HG02642 (cell line): ENCODE measurements at regions not wholly inside any gene's neighbourhood (a gene's known extent, or its start where the extent isn't known, plus 50 kb on each side); places are given as distances from the start of the nearest gene placed in this dataset.
"Not testable (repeated sequence)": the region's sequence is repeated elsewhere in the genome, so short reads cannot be mapped to it uniquely, and the experiment has no call there.

Experiments used
- ATAC-seq: cut with Tn5 transposase; IDR thresholded peaks from one replicate; pipeline ENCODE4 v1.9.1; 2021; ENCODE audit warnings: mild to moderate bottlenecking; ENCODE audit not compliant: unreplicated experiment, poor library complexity

DNA sequence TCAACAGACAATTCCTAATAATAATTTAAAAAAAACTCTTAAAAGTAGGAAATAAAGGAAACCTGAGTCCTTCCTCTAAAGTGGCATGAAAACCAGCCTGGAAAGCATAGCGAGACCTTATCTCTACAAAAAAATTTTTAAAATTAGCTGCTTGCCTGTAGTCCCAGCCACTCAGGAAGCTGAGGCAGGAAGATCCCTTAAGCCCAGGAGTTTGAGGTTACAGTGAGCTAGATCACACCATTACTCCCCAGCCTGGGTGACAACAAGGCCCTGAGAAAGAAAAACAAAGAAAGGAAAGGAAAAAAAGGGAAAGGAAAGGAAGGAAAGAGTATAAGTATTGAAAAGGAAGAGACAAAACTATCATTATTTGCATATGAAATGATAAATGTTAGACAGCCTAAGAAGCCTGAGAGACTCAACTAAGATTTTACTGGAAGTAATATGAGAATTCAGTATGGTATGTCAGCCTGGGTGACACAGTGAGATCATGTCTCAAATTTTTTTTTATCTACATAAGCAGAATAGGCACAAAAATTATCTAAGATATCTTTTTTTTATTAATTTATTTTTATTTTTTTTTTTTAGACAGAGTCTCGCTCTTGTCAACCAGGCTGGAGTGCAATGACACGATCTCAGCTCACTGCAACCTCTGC, 113.0 kb downstream of the GOSR1 start:
- no peak for ATAC-seq

DNA sequence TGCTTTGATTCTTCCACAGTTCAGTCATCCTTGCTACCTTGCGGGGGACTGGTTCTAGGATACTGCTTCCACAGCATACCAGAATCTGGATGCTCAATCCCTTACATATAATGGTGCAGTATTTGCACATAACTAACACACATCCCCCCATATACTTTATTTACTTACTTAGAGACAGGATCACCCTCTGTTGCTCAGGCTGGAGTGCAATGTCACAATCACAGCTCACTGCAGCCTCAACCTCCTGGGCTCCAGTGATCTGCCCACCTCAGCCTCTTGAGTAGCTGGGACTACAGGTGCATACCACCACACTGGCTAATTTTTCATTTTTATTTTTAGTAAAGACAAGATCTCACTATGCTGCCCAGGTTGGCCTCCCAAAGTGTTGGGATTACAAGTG, 112.2 kb downstream of the GOSR1 start:
- no peak for ATAC-seq

DNA sequence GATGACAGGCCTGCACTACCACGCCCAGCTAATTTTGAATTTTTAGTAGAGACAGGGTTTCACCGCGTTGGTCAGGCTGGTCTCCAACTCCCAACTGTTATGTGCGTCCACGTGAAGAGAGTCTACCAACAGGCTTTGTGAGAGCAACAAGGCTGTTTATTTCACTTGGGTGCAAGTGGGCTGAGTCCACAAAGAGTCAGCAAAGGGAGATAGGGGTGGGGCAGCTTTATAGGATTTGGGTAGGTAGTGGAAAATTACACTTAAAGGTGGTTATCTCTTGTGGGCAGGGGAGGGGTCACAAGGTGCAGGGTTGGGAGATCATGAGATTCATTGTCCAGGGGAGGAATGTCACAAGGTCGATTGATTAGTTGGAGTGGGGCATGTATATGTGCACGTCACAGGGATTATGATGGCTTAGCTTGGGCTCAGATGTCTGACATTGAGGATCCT, 111.6 kb downstream of the GOSR1 start:
- ATAC-seq: no peak

DNA sequence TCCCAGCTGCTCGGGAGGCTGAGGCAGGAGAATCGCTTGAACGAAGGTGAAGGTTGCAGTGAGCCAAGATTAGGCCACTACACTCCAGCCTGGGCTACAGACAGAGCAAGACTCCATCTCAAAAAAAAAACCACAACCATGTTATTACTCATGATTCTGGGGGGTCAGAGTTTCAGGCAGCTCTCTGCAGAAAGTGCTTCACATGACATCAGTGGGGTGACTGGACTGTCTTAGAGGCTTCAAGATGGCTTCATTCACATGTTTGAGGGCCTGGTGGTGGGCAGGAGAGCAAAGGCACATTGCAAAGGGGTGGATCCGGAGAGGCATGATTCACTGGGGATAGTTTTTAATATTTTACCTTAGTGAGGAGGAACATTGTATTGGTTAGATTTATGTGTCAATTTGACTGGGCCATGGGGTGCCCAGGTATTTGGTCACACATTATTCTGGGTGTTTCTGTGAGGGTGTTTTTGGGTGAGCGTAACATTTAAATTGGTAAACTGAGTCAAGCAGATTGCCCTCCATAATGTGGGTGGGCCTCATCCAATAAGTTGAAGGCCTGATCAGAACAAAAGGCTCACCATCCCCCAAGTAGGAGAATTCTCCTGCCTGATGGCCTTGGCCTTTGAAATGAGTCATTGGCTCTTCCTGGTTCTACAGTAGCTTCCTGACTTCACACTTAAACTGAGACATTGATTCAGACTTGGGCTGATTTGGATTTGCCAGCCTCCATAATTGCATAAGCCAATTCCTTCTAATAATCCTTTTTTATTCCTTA, 109.8 kb downstream of the GOSR1 start:
- ATAC-seq: no peak

DNA sequence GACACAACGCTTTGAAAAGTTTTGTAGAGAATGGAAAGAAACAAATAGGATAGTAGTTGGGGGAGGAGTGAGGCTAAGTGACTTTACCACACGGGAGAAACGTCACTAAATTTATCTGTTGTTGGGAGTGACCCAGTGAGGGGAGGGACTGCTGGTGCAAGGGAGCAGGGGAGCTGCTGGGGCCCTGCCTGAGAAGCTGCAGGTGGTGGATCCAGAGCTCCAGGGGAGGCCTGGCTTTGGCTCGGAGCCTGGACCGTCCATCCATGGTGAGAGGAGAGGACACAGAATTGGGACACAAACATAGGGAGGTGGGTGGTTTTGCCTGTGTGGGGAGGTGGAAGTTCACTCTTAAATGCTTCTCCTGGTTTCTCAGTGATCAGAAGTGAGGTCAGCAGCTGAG, 107.6 kb downstream of the GOSR1 start:
- no peak for ATAC-seq

DNA sequence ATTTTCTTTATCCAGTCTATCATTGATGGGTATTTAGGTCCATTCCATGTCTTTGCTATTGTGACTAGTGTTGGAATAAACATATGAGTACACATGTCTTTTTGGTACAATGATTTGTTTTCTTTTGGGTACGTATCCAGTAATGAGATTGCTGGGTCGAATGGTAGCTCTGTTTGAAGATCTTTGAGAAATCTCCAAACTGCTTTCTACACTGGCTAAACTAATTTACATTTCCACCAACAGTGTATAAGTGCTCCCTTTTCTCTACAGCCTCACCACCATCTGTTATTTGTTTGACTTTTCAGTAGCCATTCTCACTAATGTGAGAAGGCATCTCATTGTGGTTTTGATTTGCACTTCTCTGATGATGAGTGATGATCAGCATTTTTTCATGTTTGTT, 103.7 kb downstream of the GOSR1 start:
- no peak for ATAC-seq

DNA sequence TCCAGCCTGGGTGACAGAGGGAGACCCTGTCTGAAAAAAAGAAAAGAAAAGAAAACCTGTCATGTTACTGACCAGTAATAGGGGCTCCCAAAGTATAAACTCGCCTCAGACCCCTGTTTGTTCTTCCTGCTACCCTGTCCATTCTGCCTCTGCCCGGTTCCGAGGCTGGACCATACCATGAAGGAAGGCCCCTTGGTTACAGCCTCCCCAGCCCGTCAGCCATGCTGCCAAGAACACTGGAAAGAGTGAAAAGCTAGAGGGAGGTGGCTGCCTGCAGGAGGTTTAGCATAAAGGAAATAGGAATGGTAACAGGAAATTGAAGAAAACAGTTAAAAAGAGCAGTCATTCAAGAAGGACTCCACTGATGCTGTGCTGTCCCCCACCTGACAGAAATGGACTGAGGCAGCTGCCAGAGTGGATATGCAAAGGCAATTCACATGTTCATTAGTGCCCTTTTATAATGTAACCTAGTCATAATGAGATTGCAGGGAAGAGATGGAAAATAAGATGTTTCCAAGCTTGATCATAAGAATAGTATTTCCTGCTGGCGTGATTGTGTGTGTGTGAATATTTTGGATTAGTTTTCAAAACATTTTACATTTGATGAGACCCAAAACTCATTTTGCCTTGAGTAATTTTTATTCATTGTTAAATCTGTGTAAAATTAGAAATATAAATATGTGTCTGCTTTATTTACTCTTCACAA, 102.6 kb downstream of the GOSR1 start:
- ATAC-seq: no peak

DNA sequence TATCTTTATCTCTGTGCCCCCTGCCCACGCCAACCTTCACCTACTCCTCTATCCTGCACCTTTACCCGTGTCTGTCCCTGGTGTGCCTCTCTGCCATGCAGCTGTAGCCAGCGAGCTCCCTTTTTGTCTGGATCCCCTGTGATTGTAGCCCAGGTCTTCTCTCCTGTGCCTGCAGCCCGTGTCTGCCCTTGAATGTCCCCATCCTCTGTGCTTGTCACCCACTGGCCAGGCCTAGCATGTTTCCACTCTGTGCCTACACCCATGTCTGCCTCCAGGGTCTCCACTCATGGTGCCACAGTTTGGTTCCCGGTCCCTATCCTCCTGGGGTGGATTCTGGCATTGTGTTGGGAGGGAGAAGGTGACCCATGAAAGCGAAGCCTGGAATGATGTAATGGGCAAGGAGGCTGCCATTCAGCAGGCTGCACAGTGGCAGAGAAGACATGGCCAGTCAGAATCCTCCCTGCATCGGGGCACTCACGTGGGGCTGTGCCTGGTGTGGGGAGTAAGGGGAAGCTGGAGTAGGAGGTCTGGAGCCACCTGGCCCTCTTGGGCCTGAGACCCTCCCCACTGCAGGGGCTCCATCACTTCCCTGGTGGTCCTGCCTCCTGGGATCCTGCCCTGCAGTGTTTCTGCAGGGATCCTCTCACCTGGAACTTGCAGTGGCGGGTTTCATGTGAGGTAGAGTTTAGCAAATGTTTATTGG, 101.0 kb downstream of the GOSR1 start:
- ATAC-seq: not testable (repeated sequence)
